IMR-90 (cell line): ENCODE measurements at regions not wholly inside any gene's neighbourhood (a gene's known extent, or its start where the extent isn't known, plus 50 kb on each side); places are given as distances from the start of the nearest gene placed in this dataset.

Experiments
- ATAC-seq: fragments of 200-7000 bp; cut with Tn5 transposase; 2 replicates; pipeline ENCODE4 v1.9.1; 2020; ENCODE audit warnings: low read depth, mild to moderate bottlenecking, moderate library complexity
- BruUV-seq: library from RNA; stranded (reverse); fragments of 400-500 nt; replicated peaks from 2 replicates; lab custom pipeline; 2021; lab: Mats Ljungman, UMichigan
- CTCF ChIA-PET: fragments of 300-600 bp; formaldehyde crosslinking; extraction: SDS; loops from one replicate; lab custom pipeline; 2021; ENCODE audit warnings: antibody characterized with exemption; lab: Yijun Ruan, JAX
- POLR2A ChIA-PET: fragments of 300-600 bp; sonication (Branson Sonifier 250); formaldehyde crosslinking; loops from one replicate; lab custom pipeline; 2022; ENCODE audit warnings: antibody characterized with exemption; ENCODE audit not compliant: unreplicated experiment; lab: Charles Lee
- DNase-seq: peaks from one replicate; pipeline ENCODE4 v3.0.0; 2013
- H2AFZ ChIP-seq: replicated peaks from 2 replicates; pipeline ENCODE3; 2013; ENCODE audit warnings: low read length, mild to moderate bottlenecking; ENCODE audit not compliant: poor library complexity
- H2AK5ac ChIP-seq: 2 replicates; pipeline ENCODE4 v1.6.1; 2013; ENCODE audit warnings: low read depth, low read length, inconsistent platforms
- H2AK9ac ChIP-seq: replicated peaks from 2 replicates; pipeline ENCODE3; 2013; ENCODE audit warnings: mild to moderate bottlenecking, low read depth, low read length, moderate library complexity; ENCODE audit not compliant: poor library complexity
- H2BK120ac ChIP-seq: 2 replicates; pipeline ENCODE4 v1.6.1; 2013; ENCODE audit warnings: low read depth, low read length, inconsistent platforms
- H2BK15ac ChIP-seq: 3 replicates; pipeline ENCODE4 v1.6.1; 2013; ENCODE audit warnings: low read depth, low read length, inconsistent platforms
- H2BK20ac ChIP-seq: 2 replicates; pipeline ENCODE4 v1.6.1; 2013; ENCODE audit warnings: low read depth, mild to moderate bottlenecking, inconsistent platforms, low read length, moderate library complexity
- H2BK5ac ChIP-seq: 2 replicates; pipeline ENCODE4 v1.6.1; 2013; ENCODE audit warnings: mild to moderate bottlenecking, low read depth, low read length, inconsistent platforms; ENCODE audit not compliant: poor library complexity, severe bottlenecking
- H3K14ac ChIP-seq: replicated peaks from 2 replicates; pipeline ENCODE4 v1.6.1; 2013; ENCODE audit warnings: low read depth, low read length, inconsistent platforms
- H3K18ac ChIP-seq: 2 replicates; pipeline ENCODE4 v1.6.1; 2013; ENCODE audit warnings: low read depth, low read length, control low read depth
- H3K23ac ChIP-seq: 2 replicates; pipeline ENCODE4 v1.6.1; 2013; ENCODE audit warnings: low read depth, low read length, inconsistent platforms
- H3K27ac ChIP-seq: 2 replicates; pipeline ENCODE4 v1.5.1; 2013; ENCODE audit warnings: mild to moderate bottlenecking, control low read depth, low read length; ENCODE audit not compliant: insufficient read depth
- H3K27me3 ChIP-seq: 2 replicates; pipeline ENCODE4 v1.6.1; 2013; ENCODE audit warnings: low read length; ENCODE audit not compliant: control insufficient read depth, insufficient read depth
- H3K36me3 ChIP-seq: 2 replicates; pipeline ENCODE4 v1.6.1; 2013; ENCODE audit warnings: low read length, mixed read lengths; ENCODE audit not compliant: control insufficient read depth, insufficient read depth
- H3K4ac ChIP-seq: 2 replicates; pipeline ENCODE4 v1.6.1; 2013; ENCODE audit warnings: low read depth, low read length, inconsistent platforms
- H3K4me1 ChIP-seq: 2 replicates; pipeline ENCODE4 v1.6.1; 2013; ENCODE audit warnings: low read length, mixed read lengths; ENCODE audit not compliant: control insufficient read depth, insufficient read depth
- H3K4me2 ChIP-seq: 2 replicates; pipeline ENCODE4 v1.6.1; 2013; ENCODE audit warnings: low read depth, mild to moderate bottlenecking, control low read depth, low read length, moderate library complexity
- H3K4me3 ChIP-seq: 2 replicates; pipeline ENCODE4 v1.5.1; 2013; ENCODE audit warnings: low read depth, mild to moderate bottlenecking, control low read depth, low read length, moderate library complexity; ENCODE audit not compliant: insufficient read depth
- H3K56ac ChIP-seq: 2 replicates; pipeline ENCODE4 v1.6.1; 2013; ENCODE audit warnings: low read length, inconsistent platforms; ENCODE audit not compliant: insufficient read depth; ENCODE audit errors: extremely low read depth
- H3K79me1 ChIP-seq, 2 experiments: 2 replicates each; pipeline ENCODE4 v1.6.1; 2013; ENCODE audit warnings: low read length in 2 of 2, inconsistent platforms in 1 of 2, low read depth in 1 of 2
- H3K9ac ChIP-seq: 2 replicates; pipeline ENCODE4 v1.6.1; 2013; ENCODE audit warnings: low read depth, low read length, control low read depth
- H3K9me1 ChIP-seq: 2 replicates; pipeline ENCODE4 v1.6.1; 2013; ENCODE audit warnings: low read length, inconsistent platforms; ENCODE audit not compliant: insufficient read depth
- H3K9me3 ChIP-seq: 2 replicates; pipeline ENCODE4 v1.6.1; 2013; ENCODE audit warnings: low read length; ENCODE audit not compliant: control insufficient read depth, insufficient read depth
- H4K20me1 ChIP-seq: 2 replicates; pipeline ENCODE4 v1.6.1; 2013; ENCODE audit warnings: low read length, inconsistent platforms; ENCODE audit not compliant: insufficient read depth
- H4K5ac ChIP-seq: 2 replicates; pipeline ENCODE4 v1.6.1; 2013; ENCODE audit warnings: mild to moderate bottlenecking, low read depth, low read length, control low read depth
- H4K8ac ChIP-seq, 2 experiments: 2 replicates each; pipeline ENCODE4 v1.6.1; 2013; ENCODE audit warnings: low read depth in 2 of 2, low read length in 2 of 2, control low read depth in 1 of 2, inconsistent platforms in 1 of 2
- H4K91ac ChIP-seq: 2 replicates; pipeline ENCODE4 v1.6.1; 2013; ENCODE audit warnings: low read depth, low read length, inconsistent platforms; ENCODE audit not compliant: insufficient read depth
- RAD21 ChIP-seq: IDR thresholded peaks from 2 replicates; pipeline ENCODE4 v1.6.1; 2012; ENCODE audit warnings: low read length, improper control_type of control experiment
- RFX5 ChIP-seq: IDR thresholded peaks from 2 replicates; pipeline ENCODE4 v1.8.0; 2012; ENCODE audit warnings: low read depth, mild to moderate bottlenecking, low read length, moderate library complexity
- WGBS, 2 experiments: methylation state at CpG; one replicate each; pipeline versions ENCODE4 v1.1.5 to v1.1.7; 2013; ENCODE audit warnings: missing lambda C conversion rate in 2 of 2; ENCODE audit not compliant: insufficient read length in 1 of 2; ENCODE audit errors: extremely low coverage in 2 of 2; 5-methylcytosine and 5-hydroxymethylcytosine counted together
- dilution Hi-C: fragments of 300-500 bp; cut with HindIII; formaldehyde crosslinking; loops from one replicate; pipeline ENCODE4 v1.14.3; 2018; ENCODE audit warnings: low sequenced_read_pairs; ENCODE audit not compliant: unreplicated experiment
- in situ Hi-C: fragments of 300-500 bp; cut with MboI; formaldehyde crosslinking; loops from 3 replicates; pipeline ENCODE4 v1.14.3; 2019; ENCODE audit warnings: low sequenced_read_pairs, inconsistent platforms, mixed read lengths
- intact Hi-C: fragments of 100-400 bp; cut with micrococcal nuclease; formaldehyde crosslinking; loops from 2 replicates; pipeline ENCODE4 v1.10.0; 2022
- TF ChIP-seq, protein P1 (sequence below): fragments of 150-350 bp; IDR thresholded peaks from 2 replicates; pipeline ENCODE4 v1.6.1; 2017; ENCODE audit warnings: mild to moderate bottlenecking, antibody characterized with exemption, low read length, low read depth
- TF ChIP-seq, protein P2 (sequence below): fragments of 150-350 bp; IDR thresholded peaks from 2 replicates; pipeline ENCODE4 v1.6.1; 2016; ENCODE audit warnings: low read depth, mild to moderate bottlenecking, low read length, moderate library complexity, borderline replicate concordance

DNA sequence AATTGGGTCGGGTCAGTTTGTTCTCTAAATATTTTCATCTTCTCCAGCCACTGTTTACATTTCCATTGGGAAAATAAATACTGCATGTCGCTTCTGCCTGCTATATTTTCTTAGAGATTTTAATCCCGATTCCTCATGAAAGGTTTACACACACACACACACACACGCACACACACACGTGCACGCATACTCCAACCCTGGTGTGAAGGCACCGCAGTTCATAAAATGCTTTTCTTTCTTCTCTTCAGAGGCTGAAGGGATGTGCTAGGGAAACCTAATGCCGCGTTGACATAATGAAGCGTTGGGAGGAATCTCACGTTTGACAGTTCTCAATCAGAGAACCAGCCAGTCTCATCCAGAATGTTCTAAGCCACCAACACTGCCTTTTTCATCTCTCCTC, 222.9 kb upstream of the IRX3 start:
- Histone ChIP-seq H3K18ac (no peak overlapping the region), H3K27ac (no peak overlapping the region), H3K79me1 (no peaks in the 10 kb centered on the region), H3K4ac (no peak overlapping the region), H2AK9ac (no peak overlapping the region), H3K4me3 (no peak overlapping the region), H4K8ac (no peak overlapping the region), H3K23ac (no peak overlapping the region), H3K14ac (no peak overlapping the region), H3K4me2 (no peak overlapping the region), H3K9me3 (no peaks in the 10 kb centered on the region), H3K4me1 (no peaks in the 10 kb centered on the region), H3K9me1 (no peaks in the 10 kb centered on the region), H2BK15ac (no peak overlapping the region), H2BK120ac (no peak overlapping the region), H3K9ac (no peak overlapping the region), H4K91ac (no peak overlapping the region), H2AFZ (no peak overlapping the region), H3K36me3 (no peaks in the 10 kb centered on the region), H3K27me3 (peaks cover 7% of the 10 kb centered on the region; the same call in 1 of the 2 replicates), H2BK20ac (no peak overlapping the region), H4K5ac (no peak overlapping the region), H2AK5ac (no peak overlapping the region), H2BK5ac (no peak overlapping the region), H3K56ac (no peak overlapping the region), H4K20me1 (no peaks in the 10 kb centered on the region)
- POLR2A ChIA-PET = no interaction called here
- ATAC-seq (no peak), DNase-seq (no peak)
- in situ Hi-C loops (no loop called here), intact Hi-C loops (no loop called here), dilution Hi-C loops (no loop called here)
- no TSS peak for BruUV-seq
- CTCF ChIA-PET = interaction anchor here (0.5 kb wide), 1 partner anchor 232 kb away, joined by 5 read pairs; no protein-coding TSS in a partner anchor
- 20% methylated on average over 2 of the region's 11 CpGs; no CpG with 5 or more reads in 1 of the 2 experiments for WGBS, 2 experiments
- no peak for TF ChIP-seq RFX5
- TF ChIP-seq RAD21 = no peak
- TF ChIP-seq, protein P1, sequence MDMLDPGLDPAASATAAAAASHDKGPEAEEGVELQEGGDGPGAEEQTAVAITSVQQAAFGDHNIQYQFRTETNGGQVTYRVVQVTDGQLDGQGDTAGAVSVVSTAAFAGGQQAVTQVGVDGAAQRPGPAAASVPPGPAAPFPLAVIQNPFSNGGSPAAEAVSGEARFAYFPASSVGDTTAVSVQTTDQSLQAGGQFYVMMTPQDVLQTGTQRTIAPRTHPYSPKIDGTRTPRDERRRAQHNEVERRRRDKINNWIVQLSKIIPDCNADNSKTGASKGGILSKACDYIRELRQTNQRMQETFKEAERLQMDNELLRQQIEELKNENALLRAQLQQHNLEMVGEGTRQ = no peak
- TF ChIP-seq, protein P2, sequence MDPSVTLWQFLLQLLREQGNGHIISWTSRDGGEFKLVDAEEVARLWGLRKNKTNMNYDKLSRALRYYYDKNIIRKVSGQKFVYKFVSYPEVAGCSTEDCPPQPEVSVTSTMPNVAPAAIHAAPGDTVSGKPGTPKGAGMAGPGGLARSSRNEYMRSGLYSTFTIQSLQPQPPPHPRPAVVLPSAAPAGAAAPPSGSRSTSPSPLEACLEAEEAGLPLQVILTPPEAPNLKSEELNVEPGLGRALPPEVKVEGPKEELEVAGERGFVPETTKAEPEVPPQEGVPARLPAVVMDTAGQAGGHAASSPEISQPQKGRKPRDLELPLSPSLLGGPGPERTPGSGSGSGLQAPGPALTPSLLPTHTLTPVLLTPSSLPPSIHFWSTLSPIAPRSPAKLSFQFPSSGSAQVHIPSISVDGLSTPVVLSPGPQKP = no peak
